ENCODE measurements at regions not wholly inside any gene's neighbourhood (a gene's known extent, or its start where the extent isn't known, plus 50 kb on each side); places are given as distances from the start of the nearest gene placed in this dataset.

DNA sequence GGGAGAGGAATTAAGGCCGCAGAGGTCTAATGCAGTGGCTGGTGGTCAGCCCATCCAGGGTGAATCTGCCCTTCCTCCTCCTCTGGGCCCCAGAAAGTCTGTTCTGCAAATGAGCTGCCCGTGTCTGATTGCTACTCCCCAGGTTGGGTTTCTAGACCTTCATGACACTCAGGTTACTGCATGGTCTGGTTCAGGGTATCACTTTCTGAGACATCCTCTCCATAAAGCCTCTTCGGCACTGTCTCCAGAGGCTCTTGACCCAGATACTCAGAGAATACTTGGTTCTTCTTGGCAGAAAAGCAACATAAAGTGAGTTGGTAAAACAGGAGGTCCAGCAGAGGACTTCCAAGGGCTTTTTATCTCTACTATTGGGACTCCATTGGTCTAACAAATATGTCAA, 62.5 kb upstream of the GDNF start:
- TF ChIP-seq, protein P1, sequence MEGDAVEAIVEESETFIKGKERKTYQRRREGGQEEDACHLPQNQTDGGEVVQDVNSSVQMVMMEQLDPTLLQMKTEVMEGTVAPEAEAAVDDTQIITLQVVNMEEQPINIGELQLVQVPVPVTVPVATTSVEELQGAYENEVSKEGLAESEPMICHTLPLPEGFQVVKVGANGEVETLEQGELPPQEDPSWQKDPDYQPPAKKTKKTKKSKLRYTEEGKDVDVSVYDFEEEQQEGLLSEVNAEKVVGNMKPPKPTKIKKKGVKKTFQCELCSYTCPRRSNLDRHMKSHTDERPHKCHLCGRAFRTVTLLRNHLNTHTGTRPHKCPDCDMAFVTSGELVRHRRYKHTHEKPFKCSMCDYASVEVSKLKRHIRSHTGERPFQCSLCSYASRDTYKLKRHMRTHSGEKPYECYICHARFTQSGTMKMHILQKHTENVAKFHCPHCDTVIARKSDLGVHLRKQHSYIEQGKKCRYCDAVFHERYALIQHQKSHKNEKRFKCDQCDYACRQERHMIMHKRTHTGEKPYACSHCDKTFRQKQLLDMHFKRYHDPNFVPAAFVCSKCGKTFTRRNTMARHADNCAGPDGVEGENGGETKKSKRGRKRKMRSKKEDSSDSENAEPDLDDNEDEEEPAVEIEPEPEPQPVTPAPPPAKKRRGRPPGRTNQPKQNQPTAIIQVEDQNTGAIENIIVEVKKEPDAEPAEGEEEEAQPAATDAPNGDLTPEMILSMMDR (IDR thresholded peaks at IDR 0.05): no peak
- TF ChIP-seq POLR2AphosphoS5 (IDR thresholded peaks at IDR 0.05; ENCODE audit: low read depth, low read length): no peak
- TF ChIP-seq, protein P2, sequence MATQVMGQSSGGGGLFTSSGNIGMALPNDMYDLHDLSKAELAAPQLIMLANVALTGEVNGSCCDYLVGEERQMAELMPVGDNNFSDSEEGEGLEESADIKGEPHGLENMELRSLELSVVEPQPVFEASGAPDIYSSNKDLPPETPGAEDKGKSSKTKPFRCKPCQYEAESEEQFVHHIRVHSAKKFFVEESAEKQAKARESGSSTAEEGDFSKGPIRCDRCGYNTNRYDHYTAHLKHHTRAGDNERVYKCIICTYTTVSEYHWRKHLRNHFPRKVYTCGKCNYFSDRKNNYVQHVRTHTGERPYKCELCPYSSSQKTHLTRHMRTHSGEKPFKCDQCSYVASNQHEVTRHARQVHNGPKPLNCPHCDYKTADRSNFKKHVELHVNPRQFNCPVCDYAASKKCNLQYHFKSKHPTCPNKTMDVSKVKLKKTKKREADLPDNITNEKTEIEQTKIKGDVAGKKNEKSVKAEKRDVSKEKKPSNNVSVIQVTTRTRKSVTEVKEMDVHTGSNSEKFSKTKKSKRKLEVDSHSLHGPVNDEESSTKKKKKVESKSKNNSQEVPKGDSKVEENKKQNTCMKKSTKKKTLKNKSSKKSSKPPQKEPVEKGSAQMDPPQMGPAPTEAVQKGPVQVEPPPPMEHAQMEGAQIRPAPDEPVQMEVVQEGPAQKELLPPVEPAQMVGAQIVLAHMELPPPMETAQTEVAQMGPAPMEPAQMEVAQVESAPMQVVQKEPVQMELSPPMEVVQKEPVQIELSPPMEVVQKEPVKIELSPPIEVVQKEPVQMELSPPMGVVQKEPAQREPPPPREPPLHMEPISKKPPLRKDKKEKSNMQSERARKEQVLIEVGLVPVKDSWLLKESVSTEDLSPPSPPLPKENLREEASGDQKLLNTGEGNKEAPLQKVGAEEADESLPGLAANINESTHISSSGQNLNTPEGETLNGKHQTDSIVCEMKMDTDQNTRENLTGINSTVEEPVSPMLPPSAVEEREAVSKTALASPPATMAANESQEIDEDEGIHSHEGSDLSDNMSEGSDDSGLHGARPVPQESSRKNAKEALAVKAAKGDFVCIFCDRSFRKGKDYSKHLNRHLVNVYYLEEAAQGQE (IDR thresholded peaks at IDR 0.05; ENCODE audit: insufficient read depth in 1 of 2, low read depth in 2 of 2, low read length in 1 of 2): no peak
